Activated CD8-positive, alpha-beta memory T cell treated with anti-CD3 and anti-CD28 coated beads, Interleukin-2, amount 50 U/mL, for 4 hours (primary cell): ENCODE measurements at regions not wholly inside any gene's neighbourhood (a gene's known extent, or its start where the extent isn't known, plus 50 kb on each side); places are given as distances from the start of the nearest gene placed in this dataset.

Experiments used
- DNase-seq: peaks from one replicate; pipeline ENCODE4 v3.0.0-alpha.2; 2020

GRCh38 chr6:154561750-154562149 lies 51.3 kb upstream of the CNKSR3 start:
- DNase-seq = no peak

- DNase-seq = no peak
These were observed 54.8 kb upstream of the CNKSR3 start for GRCh38 chr6:154565331-154565730.

GRCh38 chr6:154566866-154567265 lies 56.4 kb upstream of the CNKSR3 start:
- no peak for DNase-seq

GRCh38 chr6:154567695-154568220 lies 57.3 kb upstream of the CNKSR3 start:
- no peak for DNase-seq

- no peak for DNase-seq
These were observed 58.8 kb upstream of the CNKSR3 start for GRCh38 chr6:154569156-154569862.

GRCh38 chr6:154570505-154570904 lies 60.0 kb upstream of the CNKSR3 start:
- DNase-seq = no peak

- DNase-seq = no peak
These were observed 62.1 kb upstream of the CNKSR3 start for GRCh38 chr6:154572556-154572955.

- DNase-seq = no peak
These were observed 67.6 kb upstream of the CNKSR3 start for GRCh38 chr6:154578004-154578559.

- DNase-seq = no peak
These were observed 68.6 kb upstream of the CNKSR3 start for GRCh38 chr6:154579046-154579445.

GRCh38 chr6:154579485-154579884 lies 69.0 kb upstream of the CNKSR3 start:
- no peak for DNase-seq

GRCh38 chr6:154580397-154581135 lies 70.1 kb upstream of the CNKSR3 start:
- no peak for DNase-seq

- DNase-seq = no peak
These were observed 72.2 kb upstream of the CNKSR3 start for GRCh38 chr6:154582696-154583095.

- no peak for DNase-seq
These were observed 73.2 kb upstream of the CNKSR3 start for GRCh38 chr6:154583546-154584188.

GRCh38 chr6:154590756-154591155 lies 80.3 kb upstream of the CNKSR3 start:
- no peak for DNase-seq

- no peak for DNase-seq
These were observed 80.7 kb upstream of the CNKSR3 start for GRCh38 chr6:154591234-154591633.

- no peak for DNase-seq
These were observed 81.8 kb upstream of the CNKSR3 start for GRCh38 chr6:154592199-154592860.

- no peak for DNase-seq
These were observed 82.6 kb upstream of the CNKSR3 start for GRCh38 chr6:154593122-154593521.

GRCh38 chr6:154594496-154595198 lies 84.2 kb upstream of the CNKSR3 start:
- no peak for DNase-seq

- DNase-seq = no peak
These were observed 85.1 kb upstream of the CNKSR3 start for GRCh38 chr6:154595538-154595937.

GRCh38 chr6:154596009-154596408 lies 85.5 kb upstream of the CNKSR3 start:
- no peak for DNase-seq

GRCh38 chr6:154596701-154597100 lies 86.2 kb upstream of the CNKSR3 start:
- DNase-seq = no peak

- no peak for DNase-seq
These were observed 87.9 kb upstream of the CNKSR3 start for GRCh38 chr6:154598399-154598798.
